SIG-M5 treated with dmso at 0.1 percent for 504 hours (cell line): ENCODE measurements at regions not wholly inside any gene's neighbourhood (a gene's known extent, or its start where the extent isn't known, plus 50 kb on each side); places are given as distances from the start of the nearest gene placed in this dataset.

Experiments used
- DNase-seq: peaks from one replicate; lab custom pipeline; 2025; ENCODE audit not compliant: unreplicated experiment; lab: John Stamatoyannopoulos, UW

DNA sequence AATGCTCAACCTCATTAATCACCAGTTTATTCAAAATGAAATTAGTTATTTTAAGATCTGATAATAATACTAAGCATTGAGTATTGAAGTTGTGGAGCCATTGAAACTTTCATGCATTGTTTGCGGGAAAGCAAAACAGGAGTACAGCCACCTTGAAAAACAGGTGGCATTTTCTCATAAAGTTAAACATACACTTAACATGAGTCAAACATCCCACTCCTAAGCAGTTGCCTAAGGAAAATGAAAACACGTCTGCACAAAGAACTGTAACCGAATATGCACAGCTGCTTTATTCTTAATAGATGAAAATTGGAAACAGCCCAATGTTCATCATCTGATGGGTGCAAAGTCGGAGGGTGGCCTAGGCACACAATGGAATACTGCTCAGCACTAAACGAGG is 177.3 kb downstream of the IRX2 start:
- DNase-seq, result no peak

DNA sequence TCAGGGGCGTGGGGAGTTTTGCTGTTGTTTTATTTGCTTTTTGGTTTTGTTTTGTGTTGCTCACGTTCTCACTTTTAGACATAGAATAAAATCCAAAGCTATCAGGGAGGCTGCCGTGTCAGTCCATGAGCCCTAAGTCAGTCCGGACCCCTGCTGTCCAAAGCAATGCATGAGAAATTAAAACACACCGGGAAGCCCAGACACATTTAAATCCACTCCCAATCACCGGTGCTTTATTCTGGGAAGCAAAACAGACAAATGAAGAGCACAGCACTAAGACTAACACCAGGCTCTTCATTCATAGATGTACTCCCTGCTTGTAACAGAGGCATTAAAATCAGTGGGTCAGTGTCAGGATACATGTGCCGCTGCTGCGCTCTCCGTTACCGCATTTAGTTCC is 180.9 kb downstream of the IRX2 start:
- DNase-seq, result no peak

- DNase-seq, result no peak
Measured at GRCh38 chr5:2569774-2570542, 181.5 kb downstream of the IRX2 start.

GRCh38 chr5:2569176-2569575 is 182.3 kb downstream of the IRX2 start:
- DNase-seq, result no peak

- no peak for DNase-seq
Measured at GRCh38 chr5:2566284-2566683, 185.2 kb downstream of the IRX2 start.

DNA sequence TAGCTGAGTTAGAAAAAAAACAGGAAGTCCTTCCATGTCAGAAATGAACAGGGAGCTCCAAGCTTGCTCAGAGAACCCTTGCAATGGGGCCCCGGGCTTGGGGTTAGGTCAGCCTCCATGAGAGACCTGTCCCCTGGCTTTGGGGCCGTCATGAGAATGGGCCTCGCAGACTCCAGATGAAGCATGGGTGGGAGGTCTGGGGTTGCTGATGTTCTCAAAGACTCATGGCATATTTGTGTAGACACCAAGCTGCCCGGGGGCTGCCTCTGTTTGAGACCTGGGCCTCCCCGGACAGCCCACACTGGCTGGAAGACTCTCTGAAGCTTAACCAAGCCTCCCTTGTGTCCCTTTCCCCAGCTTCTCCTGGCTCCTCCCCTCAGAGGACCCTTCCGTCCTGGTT is 186.3 kb downstream of the IRX2 start:
- DNase-seq, result no peak

- DNase-seq, result no peak
Measured at GRCh38 chr5:2563046-2563445, 188.4 kb downstream of the IRX2 start.

DNA sequence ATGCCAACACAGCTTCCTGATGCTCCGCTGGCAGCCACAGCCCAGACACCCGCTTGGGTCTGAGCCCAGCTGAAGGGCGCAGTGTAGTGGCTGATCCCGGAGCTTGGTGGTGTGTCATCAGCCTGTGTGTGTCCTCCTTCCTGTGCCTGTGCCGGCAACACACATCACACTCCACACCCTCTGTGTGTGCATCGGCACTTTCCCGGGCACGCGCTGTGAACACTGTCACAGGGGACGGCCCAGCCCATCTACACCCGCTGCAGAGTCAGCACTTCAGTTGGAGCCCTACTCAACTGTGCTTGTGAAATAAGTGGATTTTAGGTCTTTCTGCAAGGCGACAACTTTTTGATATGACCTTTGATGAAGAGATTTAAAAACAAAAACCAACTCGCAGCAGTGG is 189.4 kb downstream of the IRX2 start:
- DNase-seq, result no peak

DNA sequence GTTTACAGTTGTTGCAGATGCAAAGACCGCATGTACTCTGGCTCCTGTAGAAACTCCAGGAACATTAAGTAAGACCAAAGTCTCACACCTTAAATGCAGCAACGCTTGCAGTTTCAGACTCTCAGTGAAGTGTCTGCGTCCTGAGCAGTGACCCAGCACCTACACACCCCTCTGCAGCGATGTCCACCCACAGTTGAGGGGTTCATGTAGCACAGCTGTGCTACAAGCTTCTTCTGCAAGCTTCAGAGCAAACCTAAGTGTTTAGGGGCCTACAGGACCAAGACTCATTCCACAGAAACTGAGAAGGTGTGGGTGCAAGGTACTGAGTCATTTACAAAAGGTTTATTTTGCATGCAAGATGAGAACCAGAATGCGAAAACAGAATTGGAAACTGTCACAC is 191.0 kb downstream of the IRX2 start:
- DNase-seq, result no peak

DNA sequence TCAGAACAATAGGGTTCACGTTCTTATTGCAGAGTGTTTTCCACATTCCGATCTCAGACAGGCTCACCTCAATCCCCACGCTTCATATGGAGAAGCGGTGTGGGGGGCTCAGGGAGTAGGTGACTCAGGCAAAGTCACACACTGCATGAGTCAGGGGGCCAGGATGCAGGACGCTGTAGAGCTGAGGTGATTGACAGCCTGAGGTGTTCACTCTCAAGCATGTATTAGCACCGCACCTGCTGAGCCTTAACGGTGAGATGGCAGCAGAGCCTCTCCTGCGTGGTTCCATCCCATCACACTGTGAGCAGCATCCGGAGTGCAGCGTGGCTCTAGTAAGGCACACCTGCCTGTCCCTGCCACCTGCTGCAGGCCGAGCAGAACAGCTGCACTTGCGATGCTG is 194.0 kb downstream of the IRX2 start:
- no peak for DNase-seq

DNA sequence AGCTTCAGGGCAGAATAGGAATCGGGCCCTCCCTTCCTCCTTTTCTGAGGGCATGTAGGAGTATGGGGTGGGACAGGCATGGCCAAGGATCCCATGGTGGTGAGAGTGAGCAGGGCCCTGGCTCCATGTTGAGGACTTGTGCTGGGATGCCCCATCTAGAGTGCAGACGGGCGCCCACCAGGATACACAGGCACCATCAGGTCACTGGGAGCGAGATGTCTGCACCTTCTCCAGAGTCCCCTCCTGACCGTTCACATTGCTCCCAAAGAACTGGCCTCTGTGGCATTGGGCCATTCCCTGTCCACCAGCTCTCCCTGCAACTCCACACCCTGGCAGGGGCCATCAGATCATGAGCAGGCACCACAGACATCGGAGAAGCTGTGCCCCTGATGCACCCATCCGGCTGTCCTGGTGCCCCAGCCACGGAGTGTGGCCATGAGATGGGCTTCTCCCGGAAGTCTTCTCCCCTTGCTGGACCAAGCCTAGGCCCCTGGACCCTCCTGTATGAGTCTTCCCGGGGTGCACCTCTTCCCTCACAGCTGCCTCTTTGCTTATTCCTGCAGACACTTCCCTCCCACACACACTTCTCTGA is 195.0 kb downstream of the IRX2 start:
- no peak for DNase-seq

GRCh38 chr5:2553611-2554010 is 197.9 kb downstream of the IRX2 start:
- no peak for DNase-seq

DNA sequence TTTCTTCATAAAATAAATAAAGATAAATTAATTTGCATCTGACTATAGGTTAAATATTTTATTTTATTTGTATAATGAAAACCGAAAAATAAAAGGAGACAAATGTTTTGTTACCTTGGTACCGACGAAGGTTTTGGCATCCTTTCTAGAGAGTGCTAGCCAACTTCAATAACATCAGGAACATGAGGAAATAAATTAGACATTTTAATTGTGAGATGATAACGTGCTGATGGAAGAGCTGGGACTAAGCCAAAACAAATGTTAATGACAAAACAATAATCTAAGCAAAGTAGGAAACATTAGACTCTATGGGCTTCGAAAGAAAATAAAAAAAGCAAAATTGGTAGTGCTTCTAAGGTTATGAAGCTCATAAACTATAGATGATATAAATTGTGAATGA is 201.0 kb downstream of the IRX2 start:
- DNase-seq, result no peak

GRCh38 chr5:2549900-2550299 is 201.6 kb downstream of the IRX2 start:
- no peak for DNase-seq

GRCh38 chr5:2549354-2549753 is 202.1 kb downstream of the IRX2 start:
- no peak for DNase-seq

- no peak for DNase-seq
Measured at GRCh38 chr5:2546938-2547337, 204.5 kb downstream of the IRX2 start.

- no peak for DNase-seq
Measured at GRCh38 chr5:2544003-2544402, 207.5 kb downstream of the IRX2 start.

GRCh38 chr5:2542821-2543220 is 208.7 kb downstream of the IRX2 start:
- DNase-seq, result no peak

DNA sequence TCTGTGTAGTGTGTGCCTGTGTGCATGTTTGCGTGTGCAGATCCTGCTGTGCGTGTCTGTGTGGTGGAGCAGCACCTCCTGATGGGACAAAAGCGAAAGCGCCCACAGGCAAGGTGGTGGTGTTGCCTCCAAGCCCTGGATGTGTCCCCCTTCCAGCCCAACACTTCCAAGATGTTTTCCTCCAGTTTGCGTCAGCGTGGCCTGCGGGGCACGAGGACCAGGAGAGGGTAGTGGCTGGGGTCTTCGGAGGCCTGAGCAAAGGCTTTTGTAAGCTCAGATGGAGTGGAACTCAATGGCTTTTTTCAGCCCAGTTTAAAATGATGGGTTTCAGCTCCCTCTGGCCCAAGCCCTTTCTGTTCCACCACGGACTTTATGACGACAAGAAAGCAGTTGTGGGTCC is 209.5 kb downstream of the IRX2 start:
- DNase-seq, result no peak

- DNase-seq, result no peak
Measured at GRCh38 chr5:2538169-2538568, 213.3 kb downstream of the IRX2 start.

GRCh38 chr5:2537378-2538145 is 213.9 kb downstream of the IRX2 start:
- DNase-seq, result no peak
